Parathyroid adenoma (tissue), 2 donors: ENCODE measurements at regions not wholly inside any gene's neighbourhood (a gene's known extent, or its start where the extent isn't known, plus 50 kb on each side); places are given as distances from the start of the nearest gene placed in this dataset.

Experiments used
- H2AFZ ChIP-seq: fragments of 300-600 bp; sonication (generic); one replicate; pipeline ENCODE4 v1.7.0; 2017; ENCODE audit warnings: antibody characterized with exemption, mild to moderate bottlenecking
- H3K27ac ChIP-seq: fragments of 300-600 bp; sonication (generic); one replicate; pipeline ENCODE4 v1.7.0; 2017
- H3K27me3 ChIP-seq: fragments of 300-600 bp; sonication (generic); one replicate; pipeline ENCODE4 v1.7.0; 2017; ENCODE audit warnings: low read length; ENCODE audit not compliant: control insufficient read depth, insufficient read depth
- H3K36me3 ChIP-seq: fragments of 300-600 bp; sonication (generic); one replicate; pipeline ENCODE4 v1.7.0; 2017; ENCODE audit warnings: low read length; ENCODE audit not compliant: control insufficient read depth, insufficient read depth
- H3K4me1 ChIP-seq: fragments of 300-600 bp; sonication (generic); one replicate; pipeline ENCODE4 v1.7.0; 2017; ENCODE audit warnings: control low read depth
- H3K4me2 ChIP-seq: fragments of 300-600 bp; sonication (generic); one replicate; pipeline ENCODE4 v1.7.0; 2017; ENCODE audit warnings: low read length
- H3K4me3 ChIP-seq: fragments of 300-600 bp; sonication (generic); one replicate; pipeline ENCODE4 v1.7.0; 2017; ENCODE audit warnings: low read depth, low read length
- H3K79me2 ChIP-seq: fragments of 300-600 bp; sonication (generic); one replicate; pipeline ENCODE4 v1.7.0; 2017; ENCODE audit warnings: control low read depth
- H3K9ac ChIP-seq: fragments of 300-600 bp; sonication (generic); one replicate; pipeline ENCODE4 v1.7.0; 2017; ENCODE audit warnings: mild to moderate bottlenecking
- H3K9me3 ChIP-seq: fragments of 300-600 bp; sonication (generic); one replicate; pipeline ENCODE4 v1.7.0; 2017; ENCODE audit warnings: low read length; ENCODE audit not compliant: control insufficient read depth
- CTCF ChIP-seq: fragments of 300-600 bp; sonication (generic); IDR thresholded peaks from one replicate; pipeline ENCODE4 v1.7.0; 2017; ENCODE audit warnings: antibody characterized with exemption, mild to moderate bottlenecking
- donor health status: primary hyperparathyroidism.

GRCh38 chr4:18247189-18247588, 225.6 kb upstream of the LCORL start:
- H3K79me2 ChIP-seq = no peaks in the 10 kb centered on the region
- no peaks in the 10 kb centered on the region for H3K4me1 ChIP-seq
- H3K27ac ChIP-seq = no peak overlapping the region
- H3K9ac ChIP-seq = no peak overlapping the region
- H3K9me3 ChIP-seq = no peaks in the 10 kb centered on the region
- H3K4me3 ChIP-seq = no peak overlapping the region
- TF ChIP-seq CTCF = no peak
- H2AFZ ChIP-seq = no peak overlapping the region
- no peaks in the 10 kb centered on the region for H3K36me3 ChIP-seq
- H3K27me3 ChIP-seq = no peaks in the 10 kb centered on the region
- no peak overlapping the region for H3K4me2 ChIP-seq

GRCh38 chr4:18242919-18243693, 221.6 kb upstream of the LCORL start:
- Histone ChIP-seq H3K79me2 (no peaks in the 10 kb centered on the region), H3K27me3 (no peaks in the 10 kb centered on the region), H3K4me3 (no peak overlapping the region), H3K4me2 (no peak overlapping the region), H3K36me3 (no peaks in the 10 kb centered on the region), H3K9me3 (no peaks in the 10 kb centered on the region), H3K9ac (no peak overlapping the region), H2AFZ (no peak overlapping the region), H3K27ac (no peak overlapping the region), H3K4me1 (no peaks in the 10 kb centered on the region)
- no peak for TF ChIP-seq CTCF

- TF ChIP-seq CTCF = no peak
- H2AFZ ChIP-seq = no peak overlapping the region
- no peak overlapping the region for H3K27ac ChIP-seq
- no peaks in the 10 kb centered on the region for H3K9me3 ChIP-seq
- no peak overlapping the region for H3K4me3 ChIP-seq
- no peaks in the 10 kb centered on the region for H3K27me3 ChIP-seq
- no peaks in the 10 kb centered on the region for H3K36me3 ChIP-seq
- no peaks in the 10 kb centered on the region for H3K4me1 ChIP-seq
- no peak overlapping the region for H3K4me2 ChIP-seq
- H3K79me2 ChIP-seq = no peaks in the 10 kb centered on the region
- no peak overlapping the region for H3K9ac ChIP-seq
These were observed 220.2 kb upstream of the LCORL start for GRCh38 chr4:18241727-18242126.

- no peaks in the 10 kb centered on the region for H3K36me3 ChIP-seq
- no peaks in the 10 kb centered on the region for H3K9me3 ChIP-seq
- no peak for TF ChIP-seq CTCF
- no peak overlapping the region for H3K4me3 ChIP-seq
- H3K27ac ChIP-seq = no peak overlapping the region
- H3K4me1 ChIP-seq = no peaks in the 10 kb centered on the region
- H3K4me2 ChIP-seq = no peak overlapping the region
- H3K27me3 ChIP-seq = no peaks in the 10 kb centered on the region
- no peak overlapping the region for H3K9ac ChIP-seq
- no peak overlapping the region for H2AFZ ChIP-seq
- H3K79me2 ChIP-seq = no peaks in the 10 kb centered on the region
These were observed 212.6 kb upstream of the LCORL start for GRCh38 chr4:18234108-18234507.

- Histone ChIP-seq H3K4me2 (no peak overlapping the region), H3K9ac (no peak overlapping the region), H3K27me3 (no peaks in the 10 kb centered on the region)
These were observed 210.2 kb upstream of the LCORL start for GRCh38 chr4:18231726-18232125.

More at GRCh38 chr4:18231726-18232125, 210.2 kb upstream of the LCORL start:
- no peaks in the 10 kb centered on the region for H3K36me3 ChIP-seq
- H3K9me3 ChIP-seq = no peaks in the 10 kb centered on the region
- no peaks in the 10 kb centered on the region for H3K79me2 ChIP-seq
- H3K4me3 ChIP-seq = no peak overlapping the region
- no peak overlapping the region for H2AFZ ChIP-seq
- no peak for TF ChIP-seq CTCF
- no peak overlapping the region for H3K27ac ChIP-seq
- no peaks in the 10 kb centered on the region for H3K4me1 ChIP-seq
